OCI-LY1 (cell line): ENCODE measurements at regions not wholly inside any gene's neighbourhood (a gene's known extent, or its start where the extent isn't known, plus 50 kb on each side); places are given as distances from the start of the nearest gene placed in this dataset.

Source experiments
- EZH2 ChIP-seq: fragments of 200-600 bp; sonication (generic), shearing (Covaris generic); IDR thresholded peaks from 2 replicates; pipeline ENCODE4 v1.8.0; 2017; ENCODE audit warnings: borderline replicate concordance, mixed run types, mild to moderate bottlenecking, antibody characterized with exemption, low read length, moderate library complexity, mixed read lengths
- TF ChIP-seq, protein P1 (sequence below): fragments of 200-600 bp; sonication (generic), shearing (Covaris generic); IDR thresholded peaks from 2 replicates; pipeline ENCODE4 v1.5.1; 2017; ENCODE audit warnings: mild to moderate bottlenecking, antibody characterized with exemption, low read length, moderate library complexity, mixed read lengths

GRCh38 chr10:57815949-57816348 is 451.7 kb downstream of the IPMK start:
- TF ChIP-seq, protein P1, sequence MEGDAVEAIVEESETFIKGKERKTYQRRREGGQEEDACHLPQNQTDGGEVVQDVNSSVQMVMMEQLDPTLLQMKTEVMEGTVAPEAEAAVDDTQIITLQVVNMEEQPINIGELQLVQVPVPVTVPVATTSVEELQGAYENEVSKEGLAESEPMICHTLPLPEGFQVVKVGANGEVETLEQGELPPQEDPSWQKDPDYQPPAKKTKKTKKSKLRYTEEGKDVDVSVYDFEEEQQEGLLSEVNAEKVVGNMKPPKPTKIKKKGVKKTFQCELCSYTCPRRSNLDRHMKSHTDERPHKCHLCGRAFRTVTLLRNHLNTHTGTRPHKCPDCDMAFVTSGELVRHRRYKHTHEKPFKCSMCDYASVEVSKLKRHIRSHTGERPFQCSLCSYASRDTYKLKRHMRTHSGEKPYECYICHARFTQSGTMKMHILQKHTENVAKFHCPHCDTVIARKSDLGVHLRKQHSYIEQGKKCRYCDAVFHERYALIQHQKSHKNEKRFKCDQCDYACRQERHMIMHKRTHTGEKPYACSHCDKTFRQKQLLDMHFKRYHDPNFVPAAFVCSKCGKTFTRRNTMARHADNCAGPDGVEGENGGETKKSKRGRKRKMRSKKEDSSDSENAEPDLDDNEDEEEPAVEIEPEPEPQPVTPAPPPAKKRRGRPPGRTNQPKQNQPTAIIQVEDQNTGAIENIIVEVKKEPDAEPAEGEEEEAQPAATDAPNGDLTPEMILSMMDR: no peak
- TF ChIP-seq EZH2: no peak
